GM23338 (cell line): ENCODE measurements at regions not wholly inside any gene's neighbourhood (a gene's known extent, or its start where the extent isn't known, plus 50 kb on each side); places are given as distances from the start of the nearest gene placed in this dataset.

ENCODE experiments used
- ATAC-seq: fragments of 200-7000 bp; cut with Tn5 transposase; 3 replicates; pipeline ENCODE4 v1.9.1; 2020
- DNase-seq: peaks from one replicate; pipeline ENCODE4 v3.0.0-alpha.2; 2015; ENCODE audit warnings: low spot score
- H2AFZ ChIP-seq: fragments of 200-600 bp; sonication (generic); 2 replicates; pipeline ENCODE4 v1.8.0; 2016; ENCODE audit warnings: antibody characterized with exemption, mild to moderate bottlenecking, moderate library complexity
- H3F3A ChIP-seq: fragments of 200-600 bp; sonication (generic); replicated peaks from 2 replicates; pipeline ENCODE4 v1.8.0; 2017; ENCODE audit warnings: antibody characterized with exemption, mixed run types, low read depth
- H3K27ac ChIP-seq: fragments of 200-600 bp; sonication (generic); 2 replicates; pipeline ENCODE4 v1.6.1; 2016; ENCODE audit warnings: low read depth
- H3K27me3 ChIP-seq: fragments of 200-600 bp; sonication (generic); 2 replicates; pipeline ENCODE4 v1.8.0; 2016; ENCODE audit warnings: mild to moderate bottlenecking, mixed run types, moderate library complexity; ENCODE audit not compliant: insufficient read depth
- H3K36me3 ChIP-seq: fragments of 200-600 bp; sonication (generic); 2 replicates; pipeline ENCODE4 v1.8.0; 2016; ENCODE audit warnings: mild to moderate bottlenecking; ENCODE audit not compliant: insufficient read depth
- H3K4me1 ChIP-seq: fragments of 200-600 bp; sonication (generic); 2 replicates; pipeline ENCODE4 v1.8.0; 2016; ENCODE audit warnings: mild to moderate bottlenecking, moderate library complexity; ENCODE audit not compliant: insufficient read depth
- H3K4me2 ChIP-seq: fragments of 200-600 bp; sonication (generic); 2 replicates; pipeline ENCODE4 v1.7.1; 2017; ENCODE audit warnings: mixed run types
- H3K4me3 ChIP-seq: fragments of 200-600 bp; sonication (generic); 2 replicates; pipeline ENCODE4 v1.6.1; 2016; ENCODE audit warnings: mixed run types
- H3K79me2 ChIP-seq: fragments of 200-600 bp; sonication (generic); replicated peaks from 2 replicates; pipeline ENCODE4 v1.8.0; 2017; ENCODE audit warnings: mild to moderate bottlenecking; ENCODE audit not compliant: insufficient read depth
- H3K9me2 ChIP-seq: fragments of 200-600 bp; sonication (generic); 2 replicates; pipeline ENCODE4 v1.8.0; 2017; ENCODE audit not compliant: insufficient read depth
- H4K20me1 ChIP-seq: fragments of 200-600 bp; sonication (generic); replicated peaks from 2 replicates; pipeline ENCODE4 v1.8.0; 2017; ENCODE audit warnings: mild to moderate bottlenecking; ENCODE audit not compliant: insufficient read depth
- H3K27ac Mint-ChIP-seq: 2 replicates; pipeline ENCODE4 v1.8.0; 2020; ENCODE audit warnings: inconsistent platforms, mild to moderate bottlenecking, moderate library complexity, mixed read lengths
- H3K27me3 Mint-ChIP-seq: 3 replicates; pipeline ENCODE4 v1.8.0; 2022; ENCODE audit warnings: low read depth, mild to moderate bottlenecking, moderate library complexity, mixed read lengths, inconsistent platforms; ENCODE audit not compliant: insufficient read depth, poor library complexity
- H3K36me3 Mint-ChIP-seq: 3 replicates; pipeline ENCODE4 v1.8.0; 2021; ENCODE audit warnings: low read depth, mild to moderate bottlenecking, inconsistent platforms, moderate library complexity, mixed read lengths
- H3K4me1 Mint-ChIP-seq: 3 replicates; pipeline ENCODE4 v1.8.0; 2020; ENCODE audit warnings: mild to moderate bottlenecking, inconsistent platforms, mixed read lengths
- H3K4me3 Mint-ChIP-seq: 3 replicates; pipeline ENCODE4 v1.8.0; 2021; ENCODE audit warnings: moderate library complexity, mild to moderate bottlenecking, inconsistent platforms, mixed read lengths
- H3K9me3 Mint-ChIP-seq: 3 replicates; pipeline ENCODE4 v1.8.0; 2020; ENCODE audit warnings: moderate library complexity, mild to moderate bottlenecking, inconsistent platforms, mixed read lengths
- CTCF ChIP-seq, 2 experiments: fragments of 200-600 bp in 1 of 2; sonication (generic) in 1 of 2; conservative IDR thresholded peaks; 2 replicates each; pipeline versions ENCODE4 v1.5.1 to v1.6.1; 2016 to 2017; ENCODE audit warnings: antibody characterized with exemption in 2 of 2, low read depth in 2 of 2, mild to moderate bottlenecking in 2 of 2, moderate library complexity in 1 of 2
- ETS1 ChIP-seq: IDR thresholded peaks from 2 replicates; pipeline ENCODE4 v1.6.1; 2016; ENCODE audit warnings: antibody characterized with exemption
- JUNB ChIP-seq: IDR thresholded peaks from one replicate; pipeline ENCODE4 v1.6.1; 2016; ENCODE audit warnings: antibody characterized with exemption; ENCODE audit not compliant: unreplicated experiment
- NANOG ChIP-seq: IDR thresholded peaks from 2 replicates; pipeline ENCODE4 v1.6.1; 2016; ENCODE audit warnings: antibody characterized with exemption, borderline replicate concordance
- STAT1 ChIP-seq: IDR thresholded peaks from one replicate; pipeline ENCODE4 v1.6.1; 2016; ENCODE audit warnings: antibody characterized with exemption; ENCODE audit not compliant: unreplicated experiment
- TF ChIP-seq, protein P1 (sequence below): IDR thresholded peaks from one replicate; pipeline ENCODE4 v1.6.1; 2018; ENCODE audit warnings: antibody characterized with exemption; ENCODE audit not compliant: unreplicated experiment

- TF ChIP-seq ETS1 (no peak), NANOG (no peak), JUNB (no peak), CTCF (conservative IDR thresholded peaks at IDR 0.05; ENCODE audit: low read depth in 2 of 2) (no peak), STAT1 (no peak)
- TF ChIP-seq, protein P1, sequence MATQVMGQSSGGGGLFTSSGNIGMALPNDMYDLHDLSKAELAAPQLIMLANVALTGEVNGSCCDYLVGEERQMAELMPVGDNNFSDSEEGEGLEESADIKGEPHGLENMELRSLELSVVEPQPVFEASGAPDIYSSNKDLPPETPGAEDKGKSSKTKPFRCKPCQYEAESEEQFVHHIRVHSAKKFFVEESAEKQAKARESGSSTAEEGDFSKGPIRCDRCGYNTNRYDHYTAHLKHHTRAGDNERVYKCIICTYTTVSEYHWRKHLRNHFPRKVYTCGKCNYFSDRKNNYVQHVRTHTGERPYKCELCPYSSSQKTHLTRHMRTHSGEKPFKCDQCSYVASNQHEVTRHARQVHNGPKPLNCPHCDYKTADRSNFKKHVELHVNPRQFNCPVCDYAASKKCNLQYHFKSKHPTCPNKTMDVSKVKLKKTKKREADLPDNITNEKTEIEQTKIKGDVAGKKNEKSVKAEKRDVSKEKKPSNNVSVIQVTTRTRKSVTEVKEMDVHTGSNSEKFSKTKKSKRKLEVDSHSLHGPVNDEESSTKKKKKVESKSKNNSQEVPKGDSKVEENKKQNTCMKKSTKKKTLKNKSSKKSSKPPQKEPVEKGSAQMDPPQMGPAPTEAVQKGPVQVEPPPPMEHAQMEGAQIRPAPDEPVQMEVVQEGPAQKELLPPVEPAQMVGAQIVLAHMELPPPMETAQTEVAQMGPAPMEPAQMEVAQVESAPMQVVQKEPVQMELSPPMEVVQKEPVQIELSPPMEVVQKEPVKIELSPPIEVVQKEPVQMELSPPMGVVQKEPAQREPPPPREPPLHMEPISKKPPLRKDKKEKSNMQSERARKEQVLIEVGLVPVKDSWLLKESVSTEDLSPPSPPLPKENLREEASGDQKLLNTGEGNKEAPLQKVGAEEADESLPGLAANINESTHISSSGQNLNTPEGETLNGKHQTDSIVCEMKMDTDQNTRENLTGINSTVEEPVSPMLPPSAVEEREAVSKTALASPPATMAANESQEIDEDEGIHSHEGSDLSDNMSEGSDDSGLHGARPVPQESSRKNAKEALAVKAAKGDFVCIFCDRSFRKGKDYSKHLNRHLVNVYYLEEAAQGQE = no peak
These were observed 407.3 kb downstream of the FAT4 start (continued) for GRCh38 chr4:125722009-125722408.

DNA sequence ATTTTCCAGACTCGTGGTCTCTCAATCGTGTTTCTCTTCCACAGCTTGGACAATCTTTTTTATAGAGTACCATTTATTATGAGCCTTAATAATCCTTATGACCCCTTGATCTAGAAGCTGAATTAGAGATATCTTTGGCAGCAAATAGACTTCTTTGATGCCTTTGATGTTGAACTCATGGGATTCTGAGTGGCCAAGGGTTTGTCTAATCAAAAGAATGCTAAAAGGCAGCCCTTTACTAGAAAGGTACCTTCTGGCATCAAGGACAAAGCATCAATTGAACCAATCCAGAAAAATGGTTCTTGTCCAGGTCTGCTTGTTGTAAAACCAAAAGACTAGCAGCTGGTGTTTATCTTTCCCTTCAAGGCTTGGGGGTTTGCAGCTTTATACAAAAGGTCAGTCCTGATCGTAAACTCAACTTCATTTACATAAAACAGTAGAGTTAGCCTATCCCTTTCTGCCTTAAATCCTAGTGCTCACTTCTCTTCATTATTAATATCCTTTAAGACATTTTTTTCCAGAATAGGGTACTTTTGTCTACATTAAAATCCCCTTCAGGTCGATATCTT is 411.3 kb downstream of the FAT4 start:
- no peaks in the 10 kb centered on the region for H3K9me3 Mint-ChIP-seq
- Histone ChIP-seq H3F3A (no peaks in the 10 kb centered on the region), H4K20me1 (no peaks in the 10 kb centered on the region), H3K27me3 (no peaks in the 10 kb centered on the region), H2AFZ (no peak overlapping the region), H3K4me3 (no peak overlapping the region), H3K27ac (no peak overlapping the region), H3K4me1 (peaks cover 25% of the 10 kb centered on the region), H3K4me2 (no peak overlapping the region), H3K9me2 (peaks cover 4% of the 10 kb centered on the region; the same call in 1 of the 2 replicates), H3K79me2 (no peaks in the 10 kb centered on the region), H3K36me3 (no peaks in the 10 kb centered on the region)
- no peak overlapping the region for H3K27ac Mint-ChIP-seq
- DNase-seq (no peak), ATAC-seq (no peak)
- H3K27me3 Mint-ChIP-seq = no peaks in the 10 kb centered on the region
- no peaks in the 10 kb centered on the region for H3K36me3 Mint-ChIP-seq
- H3K4me3 Mint-ChIP-seq = no peak overlapping the region
- peaks cover 40% of the 10 kb centered on the region for H3K4me1 Mint-ChIP-seq
- TF ChIP-seq, protein P1 = no peak
